Vagina (tissue), 2 donors: ENCODE measurements at regions not wholly inside any gene's neighbourhood (a gene's known extent, or its start where the extent isn't known, plus 50 kb on each side); places are given as distances from the start of the nearest gene placed in this dataset.
"Not testable (repeated sequence)": the region's sequence is repeated elsewhere in the genome, so short reads cannot be mapped to it uniquely, and the experiment has no call there.

Experiments used
- CTCF ChIP-seq, 3 experiments: fragments of 450-650 bp in 2 of 3; fragments of 200-600 bp in 1 of 3; sonication (generic) in 1 of 3; IDR thresholded peaks; one replicate each; pipeline ENCODE4 v1.5.1; 2017 to 2019; ENCODE audit warnings: antibody characterized with exemption in 3 of 3, mild to moderate bottlenecking in 2 of 3, moderate library complexity in 2 of 3
- POLR2A ChIP-seq, 2 donors: fragments of 450-650 bp; IDR thresholded peaks; one replicate each; pipeline ENCODE4 v1.6.1; 2017; ENCODE audit warnings: antibody characterized with exemption in 2 of 2, mild to moderate bottlenecking in 2 of 2, moderate library complexity in 2 of 2
- POLR2AphosphoS5 ChIP-seq, 2 donors: sonication (generic); formaldehyde crosslinking; IDR thresholded peaks; one replicate each; pipeline ENCODE4 v1.9.0; 2017; ENCODE audit warnings: antibody characterized with exemption in 2 of 2, mild to moderate bottlenecking in 2 of 2, low read depth in 1 of 2; ENCODE audit not compliant: insufficient read depth in 1 of 2

- TF ChIP-seq CTCF (IDR thresholded peaks at IDR 0.05); POLR2A (IDR thresholded peaks at IDR 0.05); POLR2AphosphoS5 (IDR thresholded peaks at IDR 0.05; ENCODE audit: insufficient read depth in 1 of 2, low read depth in 1 of 2): not testable (repeated sequence)
Measured at GRCh38 chr6:88418921-88419810, 253.0 kb upstream of the CNR1 start.
